Cardiac fibroblast (primary cell): ENCODE measurements at regions not wholly inside any gene's neighbourhood (a gene's known extent, or its start where the extent isn't known, plus 50 kb on each side); places are given as distances from the start of the nearest gene placed in this dataset.

Source experiments
- DNase-seq, 2 donors: peaks; one replicate each; pipeline versions ENCODE4 v3.0.0 to v3.0.0-alpha.2; 2010; ENCODE audit warnings: low read depth in 2 of 2
- H3K4me3 ChIP-seq, 2 donors: replicated peaks in 1 of 2; 1 replicate in 1 of 2; 2 replicates in 1 of 2; pipeline ENCODE4 v1.5.1; 2011; ENCODE audit warnings: low read depth in 2 of 2, low read length in 2 of 2, mild to moderate bottlenecking in 2 of 2, moderate library complexity in 1 of 2
- TF ChIP-seq, protein P1 (sequence below): IDR thresholded peaks from one replicate; pipeline ENCODE4 v1.5.1; 2011; ENCODE audit warnings: low read depth, mild to moderate bottlenecking, low read length, inconsistent platforms

DNA sequence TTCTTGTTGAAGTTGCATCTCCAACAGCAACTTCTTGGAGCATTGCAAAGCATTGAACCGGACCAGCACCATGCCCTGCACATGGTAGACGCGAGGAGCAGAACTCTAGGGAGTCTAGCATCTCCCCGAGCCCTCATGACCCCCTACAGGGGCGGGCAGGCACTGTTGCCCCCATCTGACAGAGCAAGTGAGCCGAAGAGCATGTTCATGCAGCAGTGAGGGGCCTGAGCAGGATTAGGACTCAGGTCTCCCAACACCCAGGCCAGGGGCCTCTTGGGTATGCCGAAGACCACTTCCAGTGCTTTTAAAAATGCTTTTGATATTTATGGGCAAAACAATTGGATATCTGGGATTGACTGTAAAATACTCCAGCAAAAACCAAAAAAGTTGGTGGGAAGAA lies 163.3 kb downstream of the TFCP2L1 start:
- H3K4me3 ChIP-seq, result no peak overlapping the region
- DNase-seq, result no peak
- TF ChIP-seq, protein P1, sequence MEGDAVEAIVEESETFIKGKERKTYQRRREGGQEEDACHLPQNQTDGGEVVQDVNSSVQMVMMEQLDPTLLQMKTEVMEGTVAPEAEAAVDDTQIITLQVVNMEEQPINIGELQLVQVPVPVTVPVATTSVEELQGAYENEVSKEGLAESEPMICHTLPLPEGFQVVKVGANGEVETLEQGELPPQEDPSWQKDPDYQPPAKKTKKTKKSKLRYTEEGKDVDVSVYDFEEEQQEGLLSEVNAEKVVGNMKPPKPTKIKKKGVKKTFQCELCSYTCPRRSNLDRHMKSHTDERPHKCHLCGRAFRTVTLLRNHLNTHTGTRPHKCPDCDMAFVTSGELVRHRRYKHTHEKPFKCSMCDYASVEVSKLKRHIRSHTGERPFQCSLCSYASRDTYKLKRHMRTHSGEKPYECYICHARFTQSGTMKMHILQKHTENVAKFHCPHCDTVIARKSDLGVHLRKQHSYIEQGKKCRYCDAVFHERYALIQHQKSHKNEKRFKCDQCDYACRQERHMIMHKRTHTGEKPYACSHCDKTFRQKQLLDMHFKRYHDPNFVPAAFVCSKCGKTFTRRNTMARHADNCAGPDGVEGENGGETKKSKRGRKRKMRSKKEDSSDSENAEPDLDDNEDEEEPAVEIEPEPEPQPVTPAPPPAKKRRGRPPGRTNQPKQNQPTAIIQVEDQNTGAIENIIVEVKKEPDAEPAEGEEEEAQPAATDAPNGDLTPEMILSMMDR, result no peak

DNA sequence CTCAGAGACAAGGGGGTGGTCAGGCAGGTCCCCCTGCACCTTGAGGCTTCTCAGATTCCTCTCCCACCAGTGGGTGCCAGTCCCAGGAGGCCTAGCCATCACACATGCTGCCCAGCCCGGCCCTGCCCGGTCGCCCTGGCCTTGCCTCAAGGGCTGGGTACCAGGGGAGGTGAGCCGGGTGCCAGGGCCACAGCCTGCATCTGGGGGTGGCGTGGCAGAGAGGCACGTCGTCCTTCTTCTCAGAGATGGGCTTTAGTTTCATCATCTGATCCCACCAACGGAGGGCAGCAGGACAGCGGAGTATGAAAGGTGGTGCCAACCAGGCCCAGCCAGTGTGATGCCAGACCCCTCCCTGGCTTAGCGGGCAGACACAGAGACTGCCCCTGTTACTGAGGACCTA lies 161.7 kb downstream of the TFCP2L1 start:
- DNase-seq, result no peak
- H3K4me3 ChIP-seq, result no peak overlapping the region
- TF ChIP-seq, protein P1, result no peak

DNA sequence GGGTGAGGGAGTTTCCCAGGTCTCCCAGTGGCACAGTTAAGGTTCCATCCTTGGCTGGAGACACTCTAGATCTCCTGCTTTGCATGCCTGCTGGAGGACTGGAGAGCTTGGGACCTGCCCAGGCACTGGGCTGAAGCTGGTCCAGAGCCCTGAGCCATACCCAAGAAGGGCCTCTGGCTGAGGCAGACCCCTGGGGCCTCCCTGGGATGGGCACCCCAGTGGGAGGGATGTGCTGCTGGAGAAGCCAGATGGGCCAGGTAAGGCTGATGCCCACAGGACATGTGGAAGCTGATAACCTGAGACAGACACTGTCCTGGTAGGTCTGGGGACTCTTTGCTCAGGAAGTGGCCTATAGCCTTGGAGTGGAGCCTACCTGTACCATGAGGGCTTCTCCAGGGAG lies 160.7 kb downstream of the TFCP2L1 start:
- DNase-seq, result no peak
- TF ChIP-seq, protein P1, result no peak
- no peak overlapping the region for H3K4me3 ChIP-seq

DNA sequence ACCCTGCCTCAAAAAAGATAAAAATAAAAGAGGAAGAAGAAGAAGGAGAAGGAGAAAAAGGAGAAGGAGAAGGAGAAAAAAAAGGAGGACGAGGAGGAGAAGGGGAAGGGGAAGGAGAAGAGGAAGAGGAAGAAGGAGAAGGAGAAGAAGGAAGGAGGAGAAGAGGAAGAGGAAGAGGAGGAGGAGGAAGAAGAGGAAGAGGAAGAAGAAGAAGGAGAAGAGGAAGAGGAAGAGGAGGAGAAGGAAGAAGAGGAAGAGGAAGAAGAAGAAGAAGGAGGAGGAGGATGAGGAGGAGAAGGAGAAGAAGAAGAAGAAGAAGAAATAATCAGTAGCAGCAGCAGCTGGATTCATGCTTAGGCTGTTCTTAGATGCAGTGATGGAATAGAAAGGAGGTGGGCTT lies 159.7 kb downstream of the TFCP2L1 start:
- TF ChIP-seq, protein P1, result no peak
- no peak overlapping the region for H3K4me3 ChIP-seq

DNA sequence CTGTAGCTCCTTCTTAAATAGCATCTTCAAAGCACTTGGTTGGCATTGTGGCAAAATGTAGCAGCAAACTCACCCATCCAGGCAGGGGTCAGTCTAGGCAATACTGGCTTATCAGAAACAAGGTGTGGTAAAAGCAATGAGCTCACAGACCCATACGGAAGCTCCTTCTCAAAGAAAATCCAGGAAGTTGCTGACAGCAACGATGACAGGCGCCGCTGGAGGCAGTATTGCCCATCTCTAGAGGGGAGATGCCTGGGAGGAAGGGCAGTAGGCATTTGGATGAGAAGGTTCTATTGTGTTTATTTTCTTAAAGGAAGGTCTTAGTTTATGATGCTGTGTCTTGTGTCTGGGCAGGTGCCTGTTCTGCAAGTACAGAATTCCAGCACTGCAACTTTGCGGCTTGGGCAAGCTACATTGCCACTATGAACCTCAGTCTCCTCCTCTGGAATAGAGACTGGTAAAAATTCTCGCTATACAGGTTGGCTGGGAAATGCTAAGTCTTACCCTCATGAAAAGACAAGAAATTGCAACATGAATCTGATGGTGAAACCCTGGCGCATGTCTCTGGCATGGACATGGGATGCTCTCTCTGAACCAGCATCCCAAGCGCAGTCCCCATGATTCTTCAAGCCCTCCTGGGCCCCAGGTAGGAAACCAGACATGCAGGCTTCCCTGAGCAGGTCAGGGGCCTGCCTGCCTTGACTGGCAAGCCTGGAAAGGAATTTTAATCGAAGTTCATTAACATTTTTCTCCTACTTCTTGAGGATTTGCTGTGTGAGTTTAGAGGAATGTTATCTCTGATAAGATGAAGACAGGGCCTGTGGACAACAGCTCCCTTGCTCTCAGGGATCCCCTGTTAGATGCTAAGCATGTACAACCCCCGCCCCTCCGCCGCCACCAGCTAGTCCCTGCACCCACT lies 156.0 kb downstream of the TFCP2L1 start:
- peak; percentile 29 to 37 for DNase-seq
- TF ChIP-seq, protein P1, result peak; percentile 65
- no peak overlapping the region for H3K4me3 ChIP-seq

More for the DNA sequence above, 159.7 kb downstream of the TFCP2L1 start:
- no peak for DNase-seq

DNA sequence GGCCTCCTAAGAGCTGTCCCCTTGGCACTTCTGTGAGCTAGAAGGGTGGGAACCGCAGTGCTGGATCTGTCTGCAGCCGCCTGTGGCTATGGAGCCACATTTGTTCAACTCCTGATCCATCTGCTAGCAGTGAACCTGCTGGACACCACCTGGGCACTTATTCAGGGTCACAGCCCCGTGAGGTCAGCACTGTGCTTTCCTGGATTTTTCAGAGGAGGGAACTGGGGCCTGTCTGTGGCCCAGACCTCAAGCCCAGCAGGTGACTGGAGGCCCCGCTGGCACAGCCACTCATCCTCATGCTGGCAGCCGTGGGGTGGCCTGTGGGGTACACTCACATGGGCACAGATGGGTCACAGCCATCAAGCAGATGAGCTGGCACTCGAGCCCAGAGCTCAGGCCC lies 155.3 kb downstream of the TFCP2L1 start:
- H3K4me3 ChIP-seq, result no peak overlapping the region
- TF ChIP-seq, protein P1, result no peak
- no peak for DNase-seq
